ENCODE measurements at regions not wholly inside any gene's neighbourhood (a gene's known extent, or its start where the extent isn't known, plus 50 kb on each side); places are given as distances from the start of the nearest gene placed in this dataset.

DNA sequence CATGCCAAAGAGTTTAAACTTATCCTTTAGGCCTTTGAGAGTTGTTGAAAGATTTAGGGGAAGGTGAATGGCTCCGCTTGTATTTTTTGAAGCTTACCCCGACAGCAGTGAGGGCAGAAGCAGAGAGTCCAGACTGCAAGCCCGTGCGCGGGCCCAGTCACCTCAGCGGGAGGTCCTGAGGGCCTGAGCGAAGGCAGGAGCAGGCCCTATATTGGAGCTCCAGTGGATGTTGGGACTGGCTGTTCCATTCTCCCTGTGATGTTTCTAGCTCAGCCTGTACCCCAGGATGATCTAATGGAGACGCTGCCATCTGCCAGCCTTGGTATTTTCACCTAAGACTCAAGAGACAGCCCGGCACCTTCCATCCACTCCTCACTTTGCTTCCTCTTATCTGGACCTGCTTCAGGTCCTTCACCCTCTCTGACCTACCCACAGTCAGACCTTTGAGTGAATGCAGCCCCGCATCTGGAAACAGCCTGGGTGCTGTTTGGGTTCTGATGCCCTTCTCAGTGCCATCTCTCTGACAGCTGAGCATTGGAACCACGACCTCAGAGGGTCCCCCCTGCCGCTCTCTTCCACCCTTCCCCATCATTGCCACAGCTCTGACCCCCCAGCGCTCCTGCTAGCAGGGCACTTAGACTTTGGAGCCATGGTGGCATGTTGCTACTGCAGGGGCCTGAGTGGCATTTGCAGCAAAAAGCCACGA, 628.2 kb upstream of the CADM1 start:
- DNase-seq (ENCODE audit: low read depth): no peak
- H3K4me3 ChIP-seq (ENCODE audit: control insufficient read depth, low read depth, low read length): no peak overlapping the region
- TF ChIP-seq, protein P1, sequence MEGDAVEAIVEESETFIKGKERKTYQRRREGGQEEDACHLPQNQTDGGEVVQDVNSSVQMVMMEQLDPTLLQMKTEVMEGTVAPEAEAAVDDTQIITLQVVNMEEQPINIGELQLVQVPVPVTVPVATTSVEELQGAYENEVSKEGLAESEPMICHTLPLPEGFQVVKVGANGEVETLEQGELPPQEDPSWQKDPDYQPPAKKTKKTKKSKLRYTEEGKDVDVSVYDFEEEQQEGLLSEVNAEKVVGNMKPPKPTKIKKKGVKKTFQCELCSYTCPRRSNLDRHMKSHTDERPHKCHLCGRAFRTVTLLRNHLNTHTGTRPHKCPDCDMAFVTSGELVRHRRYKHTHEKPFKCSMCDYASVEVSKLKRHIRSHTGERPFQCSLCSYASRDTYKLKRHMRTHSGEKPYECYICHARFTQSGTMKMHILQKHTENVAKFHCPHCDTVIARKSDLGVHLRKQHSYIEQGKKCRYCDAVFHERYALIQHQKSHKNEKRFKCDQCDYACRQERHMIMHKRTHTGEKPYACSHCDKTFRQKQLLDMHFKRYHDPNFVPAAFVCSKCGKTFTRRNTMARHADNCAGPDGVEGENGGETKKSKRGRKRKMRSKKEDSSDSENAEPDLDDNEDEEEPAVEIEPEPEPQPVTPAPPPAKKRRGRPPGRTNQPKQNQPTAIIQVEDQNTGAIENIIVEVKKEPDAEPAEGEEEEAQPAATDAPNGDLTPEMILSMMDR (conservative IDR thresholded peaks at IDR 0.05; ENCODE audit: control insufficient read depth, insufficient read depth, low read depth, low read length): no peak

DNA sequence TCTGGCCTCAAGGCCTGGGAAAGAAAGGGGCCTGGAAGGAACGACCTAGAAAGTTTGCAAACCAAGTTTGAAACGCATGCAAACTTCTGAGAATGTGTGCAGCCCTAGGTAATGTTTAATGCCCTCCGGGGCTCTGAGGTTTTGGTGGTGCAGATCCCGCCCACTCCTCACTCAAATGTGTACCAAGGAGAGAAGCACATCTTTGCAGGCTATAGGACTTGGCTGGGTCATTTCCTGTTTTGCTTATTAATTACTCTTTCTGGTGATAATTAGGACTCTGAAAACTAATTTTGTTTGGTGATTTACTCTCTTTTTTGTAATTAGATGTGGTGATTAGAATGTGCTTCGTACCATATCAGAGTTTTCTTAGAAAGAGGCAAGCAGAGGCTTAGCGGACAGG, 625.9 kb upstream of the CADM1 start:
- TF ChIP-seq, protein P1 (conservative IDR thresholded peaks at IDR 0.05; ENCODE audit: control insufficient read depth, insufficient read depth, low read depth, low read length): no peak

DNA sequence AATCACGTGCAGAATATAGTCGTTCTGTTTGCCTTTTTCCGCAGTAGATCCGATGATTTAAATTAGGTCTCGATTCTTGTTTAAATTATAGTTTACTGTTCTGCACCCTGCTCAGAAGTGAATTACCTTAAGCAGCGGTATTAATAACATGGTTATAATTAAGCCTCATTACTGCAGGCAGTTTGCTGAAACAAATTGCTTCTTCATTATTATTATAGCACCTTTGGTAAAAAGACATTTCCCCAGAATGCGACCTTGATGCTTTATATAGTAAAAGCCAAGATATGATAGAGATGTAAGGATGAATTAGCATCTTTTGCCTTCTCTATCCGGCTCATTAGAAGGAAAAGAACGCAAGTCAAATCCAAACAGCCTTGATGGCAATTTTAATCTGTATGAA, 625.2 kb upstream of the CADM1 start:
- H3K4me3 ChIP-seq (ENCODE audit: control insufficient read depth, low read depth, low read length): no peak overlapping the region
- no peak for DNase-seq (ENCODE audit: low read depth)
- TF ChIP-seq, protein P1 (conservative IDR thresholded peaks at IDR 0.05; ENCODE audit: control insufficient read depth, insufficient read depth, low read depth, low read length): no peak

More for the DNA sequence above, 625.9 kb upstream of the CADM1 start:
- no peak overlapping the region for H3K4me3 ChIP-seq (ENCODE audit: control insufficient read depth, low read depth, low read length)
- no peak for DNase-seq (ENCODE audit: low read depth)

DNA sequence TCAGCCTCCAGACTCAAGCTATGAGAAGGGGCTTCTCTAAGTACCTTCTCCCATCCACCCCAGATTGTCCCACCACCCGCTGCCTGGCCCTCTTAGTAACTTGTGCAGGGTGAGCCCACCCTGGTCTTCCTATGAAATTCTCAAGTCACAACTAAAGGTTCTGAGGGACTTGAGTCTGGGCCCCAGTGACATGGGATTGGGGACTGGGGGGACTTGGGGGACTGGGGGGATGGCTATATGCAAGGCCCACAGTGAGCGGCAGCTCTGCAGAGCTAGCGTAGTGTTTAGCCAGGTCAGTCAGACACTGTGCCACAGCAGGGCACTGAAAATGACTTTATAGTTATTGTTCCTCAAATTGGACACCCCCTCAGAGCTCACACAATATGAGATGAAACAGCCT, 622.3 kb upstream of the CADM1 start:
- no peak for DNase-seq (ENCODE audit: low read depth)
- TF ChIP-seq, protein P1 (conservative IDR thresholded peaks at IDR 0.05; ENCODE audit: control insufficient read depth, insufficient read depth, low read depth, low read length): no peak
- H3K4me3 ChIP-seq (ENCODE audit: control insufficient read depth, low read depth, low read length): no peak overlapping the region

DNA sequence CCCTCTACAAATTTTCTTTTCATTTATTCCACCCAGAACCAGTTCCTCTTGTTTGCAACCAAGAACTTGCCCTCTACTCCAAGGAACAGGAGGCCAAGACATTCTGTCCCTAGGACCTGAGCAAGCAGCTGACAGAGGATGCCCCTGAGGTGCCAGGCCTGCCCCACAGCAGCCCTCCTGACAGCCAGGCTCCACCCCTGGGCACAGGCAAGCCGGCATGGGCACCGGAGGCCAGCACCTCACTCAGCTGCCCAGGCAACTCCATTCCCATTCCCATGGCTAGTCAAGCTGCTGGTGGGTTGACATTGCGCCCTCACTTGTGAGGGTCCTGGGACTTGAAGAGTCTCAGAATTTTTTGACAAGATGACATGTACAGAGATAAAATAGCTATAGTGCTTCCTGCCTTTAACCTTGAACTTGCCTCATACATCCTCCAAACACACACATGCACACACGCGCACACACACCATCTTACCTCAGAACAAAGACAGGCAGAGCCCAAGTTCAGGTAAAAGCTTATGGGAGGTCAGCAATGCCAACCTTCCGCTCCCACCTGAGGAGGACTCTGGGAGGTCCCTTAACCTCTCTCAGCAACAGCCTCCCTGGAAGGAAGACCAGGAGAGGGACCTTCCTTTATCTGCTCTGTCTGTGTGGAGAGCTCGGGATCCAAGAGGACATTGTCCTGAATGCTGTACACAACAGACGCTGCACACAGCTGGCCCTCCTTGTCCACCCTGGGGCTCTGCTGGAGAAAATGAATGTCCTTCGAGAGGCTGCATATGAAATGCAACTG, 620.9 kb upstream of the CADM1 start:
- TF ChIP-seq, protein P1 (conservative IDR thresholded peaks at IDR 0.05; ENCODE audit: control insufficient read depth, insufficient read depth, low read depth, low read length): no peak
- no peak for DNase-seq (ENCODE audit: low read depth)
- H3K4me3 ChIP-seq (ENCODE audit: control insufficient read depth, low read depth, low read length): no peak overlapping the region

DNA sequence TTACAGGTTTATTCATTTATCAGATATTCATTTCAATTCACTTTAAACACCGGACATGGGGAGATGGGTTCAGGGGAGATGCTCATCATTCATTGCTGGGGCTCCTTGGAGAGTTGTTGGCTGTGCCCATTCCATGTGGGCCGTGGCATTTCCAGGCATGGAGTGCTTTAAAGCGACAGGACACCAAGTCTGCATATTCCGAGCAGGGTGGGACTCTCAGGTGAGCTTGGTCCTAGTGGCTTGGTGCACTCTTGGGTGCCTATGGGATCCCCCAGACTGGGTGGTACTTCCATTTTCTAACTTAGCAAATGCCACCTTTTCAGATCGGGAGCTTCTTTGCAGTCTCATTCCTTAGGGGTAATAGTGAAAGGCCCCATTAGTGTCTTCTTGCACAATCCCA, 619.5 kb upstream of the CADM1 start:
- no peak overlapping the region for H3K4me3 ChIP-seq (ENCODE audit: control insufficient read depth, low read depth, low read length)
- TF ChIP-seq, protein P1 (conservative IDR thresholded peaks at IDR 0.05; ENCODE audit: control insufficient read depth, insufficient read depth, low read depth, low read length): no peak

More for the DNA sequence above, 619.5 kb upstream of the CADM1 start:
- DNase-seq (ENCODE audit: low read depth): no peak

All from fibroblast of mammary gland (primary cell).